Lung (tissue), 11 donors: ENCODE measurements at regions not wholly inside any gene's neighbourhood (a gene's known extent, or its start where the extent isn't known, plus 50 kb on each side); places are given as distances from the start of the nearest gene placed in this dataset.
A peak's percentile ranks its signal among the peaks of the same experiment; 100 is the strongest.

Source experiments
- ATAC-seq: fragments of 200-7000 bp; cut with Tn5 transposase; one replicate; pipeline ENCODE4 v1.9.1; 2020; ENCODE audit warnings: moderate number of reproducible peaks; ENCODE audit not compliant: insufficient read depth, low FRiP score
- DNase-seq, 3 donors: peaks; one replicate each; pipeline ENCODE4 v3.0.0-alpha.2; 2013 to 2017
- H3K27ac ChIP-seq, 2 donors: one replicate each; pipeline ENCODE4 v1.5.1; 2013; ENCODE audit warnings: mild to moderate bottlenecking in 2 of 2, moderate library complexity in 2 of 2, control low read depth in 1 of 2, inconsistent platforms in 1 of 2, low read depth in 1 of 2, low read length in 1 of 2
- H3K27me3 ChIP-seq, 3 donors: one replicate each; pipeline ENCODE4 v1.5.1; 2013; ENCODE audit warnings: low read length in 2 of 3; ENCODE audit not compliant: control insufficient read depth in 3 of 3, insufficient read depth in 3 of 3
- H3K36me3 ChIP-seq, 4 donors: one replicate each; pipeline ENCODE4 v1.5.1; 2013; ENCODE audit warnings: low read length in 4 of 4, mild to moderate bottlenecking in 1 of 4, moderate library complexity in 1 of 4; ENCODE audit not compliant: control insufficient read depth in 4 of 4, insufficient read depth in 4 of 4
- H3K4me1 ChIP-seq, 5 donors: one replicate each; pipeline ENCODE4 v1.5.1; 2013; ENCODE audit warnings: low read length in 5 of 5, mild to moderate bottlenecking in 2 of 5, moderate library complexity in 1 of 5; ENCODE audit not compliant: control insufficient read depth in 5 of 5, insufficient read depth in 5 of 5
- H3K4me3 ChIP-seq: one replicate; pipeline ENCODE4 v1.5.1; 2013; ENCODE audit warnings: mild to moderate bottlenecking, control low read depth, moderate library complexity
- H3K9ac ChIP-seq, 2 donors: one replicate each; pipeline ENCODE4 v1.5.1; 2013; ENCODE audit warnings: low read length in 2 of 2, control low read depth in 1 of 2; ENCODE audit not compliant: insufficient read depth in 1 of 2
- H3K9me3 ChIP-seq, 4 donors: one replicate each; pipeline ENCODE4 v1.5.1; 2013; ENCODE audit warnings: low read length in 3 of 4, mild to moderate bottlenecking in 1 of 4, moderate library complexity in 1 of 4; ENCODE audit not compliant: control insufficient read depth in 4 of 4, insufficient read depth in 3 of 4
- CTCF ChIP-seq: IDR thresholded peaks from 2 replicates; pipeline ENCODE4 v1.5.1; 2012; ENCODE audit warnings: mild to moderate bottlenecking; ENCODE audit errors: control extremely low read depth, extremely low read depth
- WGBS, 2 donors: extraction: QIAGEN DNeasy Blood & Tissue Kit; methylation state at CpG; one replicate each; pipeline ENCODE4 v1.1.7; 2013; 5-methylcytosine and 5-hydroxymethylcytosine counted together
- donor health status: control.
- donor health status: control.
- donor health status: Bipolar disorder and iron deficiency.
- donor health status: healthy.
- donor health status: DM: yes; HTN: yes; CAD: no.

GRCh38 chr3:56928379-56929068 lies 126.8 kb upstream of the ARHGEF3 start:
- Histone ChIP-seq H3K4me3 (no peak overlapping the region), H3K27ac (no peak overlapping the region), H3K9ac (no peak overlapping the region), H3K36me3 (no peaks in the 10 kb centered on the region), H3K27me3 (no peaks in the 10 kb centered on the region), H3K9me3 (no peaks in the 10 kb centered on the region), H3K4me1 (peaks cover 0 to 18% (median 13%) of the 10 kb centered on the region in 5 donors)
- peak in 1 of 3 donors; percentile 31 for DNase-seq
- ATAC-seq = peak; percentile 54
- WGBS, 2 donors = 41 to 46% methylated on average over 3 of the region's 3 CpGs
- TF ChIP-seq CTCF = no peak

- no peaks in the 10 kb centered on the region for H3K27me3 ChIP-seq
- no peaks in the 10 kb centered on the region for H3K36me3 ChIP-seq
- H3K4me1 ChIP-seq = peaks cover 0 to 19% (median 13%) of the 10 kb centered on the region in 5 donors
- H3K9ac ChIP-seq = no peak overlapping the region
- no peak overlapping the region for H3K4me3 ChIP-seq
- H3K9me3 ChIP-seq = no peaks in the 10 kb centered on the region
- H3K27ac ChIP-seq = no peak overlapping the region
- DNase-seq (no peak), ATAC-seq (no peak)
- 81 to 90% methylated on average over 2 of the region's 2 CpGs for WGBS, 2 donors
- TF ChIP-seq CTCF = no peak
Observed at GRCh38 chr3:56927855-56928254, 126.1 kb upstream of the ARHGEF3 start.

- DNase-seq (no peak), ATAC-seq (no peak)
- no peak overlapping the region for H3K9ac ChIP-seq
Observed at GRCh38 chr3:56926947-56927282, 125.2 kb upstream of the ARHGEF3 start.

More at GRCh38 chr3:56926947-56927282, 125.2 kb upstream of the ARHGEF3 start:
- Histone ChIP-seq H3K4me1 (peaks cover 3 to 19% (median 16%) of the 10 kb centered on the region in 5 donors), H3K27me3 (no peaks in the 10 kb centered on the region), H3K4me3 (no peak overlapping the region), H3K9me3 (no peaks in the 10 kb centered on the region), H3K36me3 (no peaks in the 10 kb centered on the region), H3K27ac (peak overlapping the region; percentile 10 to 70)
- TF ChIP-seq CTCF = no peak
- WGBS, 2 donors = 85 to 88% methylated on average over 2 of the region's 2 CpGs
